SK-N-SH treated with all-trans-retinoic acid at 6 μM for 48 hours (cell line): ENCODE measurements at regions not wholly inside any gene's neighbourhood (a gene's known extent, or its start where the extent isn't known, plus 50 kb on each side); places are given as distances from the start of the nearest gene placed in this dataset.

ENCODE experiments used
- ATAC-seq: fragments of 200-7000 bp; cut with Tn5 transposase; 3 replicates; pipeline ENCODE4 v1.9.1; 2020; ENCODE audit warnings: mild to moderate bottlenecking, moderate library complexity
- ARNTL ChIP-seq: fragments of 450-650 bp; formaldehyde crosslinking; IDR thresholded peaks from 2 replicates; pipeline ENCODE4 v1.5.0; 2020; ENCODE audit warnings: low read depth, mild to moderate bottlenecking, moderate library complexity, borderline replicate concordance
- BACH2 ChIP-seq: fragments of 250-450 bp; sonication (Bioruptor Pico); IDR thresholded peaks from 2 replicates; pipeline ENCODE4 v1.9.0; 2021; ENCODE audit warnings: mild to moderate bottlenecking, borderline replicate concordance
- CSDC2 ChIP-seq: fragments of 250-450 bp; sonication (Bioruptor Pico); IDR thresholded peaks from 2 replicates; pipeline ENCODE4 v1.5.0; 2020; ENCODE audit warnings: mild to moderate bottlenecking, moderate library complexity
- ESRRG ChIP-seq: fragments of 250-450 bp; sonication (Bioruptor Pico); IDR thresholded peaks from 2 replicates; pipeline ENCODE4 v1.6.1; 2021; ENCODE audit warnings: mild to moderate bottlenecking
- POU6F1 ChIP-seq: fragments of 250-450 bp; sonication (Bioruptor Pico); IDR thresholded peaks from 2 replicates; pipeline ENCODE4 v1.8.0; 2021; ENCODE audit warnings: low read depth, mild to moderate bottlenecking, moderate library complexity, borderline replicate concordance
- PPARA ChIP-seq: fragments of 250-450 bp; sonication (Bioruptor Pico); IDR thresholded peaks from 2 replicates; pipeline ENCODE4 v1.5.0; 2020; ENCODE audit warnings: mild to moderate bottlenecking, borderline replicate concordance
- RARB ChIP-seq: fragments of 250-450 bp; sonication (Bioruptor Pico); IDR thresholded peaks from 2 replicates; pipeline ENCODE4 v1.8.0; 2021; ENCODE audit warnings: mild to moderate bottlenecking, moderate library complexity
- TCF4 ChIP-seq: fragments of 250-450 bp; sonication (Bioruptor Pico); IDR thresholded peaks from 2 replicates; pipeline ENCODE4 v1.8.0; 2021; ENCODE audit warnings: mild to moderate bottlenecking, moderate library complexity, borderline replicate concordance
- ZC3H10 ChIP-seq: fragments of 250-450 bp; sonication (Bioruptor Pico); IDR thresholded peaks from 2 replicates; pipeline ENCODE4 v1.5.1; 2021; ENCODE audit warnings: mild to moderate bottlenecking, moderate library complexity
- ZFP3 ChIP-seq: fragments of 250-450 bp; sonication (Bioruptor Pico); IDR thresholded peaks from 2 replicates; pipeline ENCODE4 v1.5.0; 2020; ENCODE audit warnings: mild to moderate bottlenecking, moderate library complexity
- ZFP30 ChIP-seq: fragments of 450-650 bp; formaldehyde crosslinking; IDR thresholded peaks from 2 replicates; pipeline ENCODE4 v1.5.0; 2022; ENCODE audit warnings: mild to moderate bottlenecking, moderate library complexity
- ZNF565 ChIP-seq: fragments of 450-650 bp; formaldehyde crosslinking; conservative IDR thresholded peaks from 2 replicates; pipeline ENCODE4 v1.5.0; 2020; ENCODE audit warnings: low read depth, mild to moderate bottlenecking, moderate library complexity
- ZNF70 ChIP-seq: fragments of 450-650 bp; formaldehyde crosslinking; IDR thresholded peaks from 2 replicates; pipeline ENCODE4 v1.5.0; 2020; ENCODE audit warnings: mild to moderate bottlenecking, moderate library complexity
- ZNF8 ChIP-seq: fragments of 450-650 bp; formaldehyde crosslinking; IDR thresholded peaks from 2 replicates; pipeline ENCODE4 v1.5.0; 2020; ENCODE audit warnings: mild to moderate bottlenecking, moderate library complexity
- TF ChIP-seq, protein P1 (sequence below): fragments of 250-450 bp; sonication (Bioruptor Pico); IDR thresholded peaks from 2 replicates; pipeline ENCODE4 v1.5.1; 2020; ENCODE audit warnings: low read depth, mild to moderate bottlenecking, moderate library complexity
- TF ChIP-seq, protein P2 (sequence below): fragments of 250-450 bp; sonication (Bioruptor Pico); IDR thresholded peaks from 2 replicates; pipeline ENCODE4 v1.8.0; 2020; ENCODE audit warnings: mild to moderate bottlenecking, moderate library complexity, borderline replicate concordance

GRCh38 chr2:66191311-66191710, 243.6 kb upstream of the MEIS1 start:
- TF ChIP-seq, protein P1, sequence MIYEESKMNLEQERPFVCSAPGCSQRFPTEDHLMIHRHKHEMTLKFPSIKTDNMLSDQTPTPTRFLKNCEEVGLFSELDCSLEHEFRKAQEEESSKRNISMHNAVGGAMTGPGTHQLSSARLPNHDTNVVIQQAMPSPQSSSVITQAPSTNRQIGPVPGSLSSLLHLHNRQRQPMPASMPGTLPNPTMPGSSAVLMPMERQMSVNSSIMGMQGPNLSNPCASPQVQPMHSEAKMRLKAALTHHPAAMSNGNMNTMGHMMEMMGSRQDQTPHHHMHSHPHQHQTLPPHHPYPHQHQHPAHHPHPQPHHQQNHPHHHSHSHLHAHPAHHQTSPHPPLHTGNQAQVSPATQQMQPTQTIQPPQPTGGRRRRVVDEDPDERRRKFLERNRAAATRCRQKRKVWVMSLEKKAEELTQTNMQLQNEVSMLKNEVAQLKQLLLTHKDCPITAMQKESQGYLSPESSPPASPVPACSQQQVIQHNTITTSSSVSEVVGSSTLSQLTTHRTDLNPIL (CRISPR knock-in tag), result no peak
- no peak for ATAC-seq

- ATAC-seq, result no peak
- TF ChIP-seq TCF4 (CRISPR knock-in tag) (no peak), ZFP30 (CRISPR knock-in tag) (no peak), CSDC2 (CRISPR knock-in tag) (no peak), POU6F1 (CRISPR knock-in tag) (no peak), BACH2 (no peak), RARB (CRISPR knock-in tag) (no peak)
- TF ChIP-seq, protein P2, sequence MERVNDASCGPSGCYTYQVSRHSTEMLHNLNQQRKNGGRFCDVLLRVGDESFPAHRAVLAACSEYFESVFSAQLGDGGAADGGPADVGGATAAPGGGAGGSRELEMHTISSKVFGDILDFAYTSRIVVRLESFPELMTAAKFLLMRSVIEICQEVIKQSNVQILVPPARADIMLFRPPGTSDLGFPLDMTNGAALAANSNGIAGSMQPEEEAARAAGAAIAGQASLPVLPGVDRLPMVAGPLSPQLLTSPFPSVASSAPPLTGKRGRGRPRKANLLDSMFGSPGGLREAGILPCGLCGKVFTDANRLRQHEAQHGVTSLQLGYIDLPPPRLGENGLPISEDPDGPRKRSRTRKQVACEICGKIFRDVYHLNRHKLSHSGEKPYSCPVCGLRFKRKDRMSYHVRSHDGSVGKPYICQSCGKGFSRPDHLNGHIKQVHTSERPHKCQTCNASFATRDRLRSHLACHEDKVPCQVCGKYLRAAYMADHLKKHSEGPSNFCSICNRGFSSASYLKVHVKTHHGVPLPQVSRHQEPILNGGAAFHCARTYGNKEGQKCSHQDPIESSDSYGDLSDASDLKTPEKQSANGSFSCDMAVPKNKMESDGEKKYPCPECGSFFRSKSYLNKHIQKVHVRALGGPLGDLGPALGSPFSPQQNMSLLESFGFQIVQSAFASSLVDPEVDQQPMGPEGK (CRISPR knock-in tag), result no peak
- TF ChIP-seq, protein P1 (CRISPR knock-in tag), result no peak
Measured at GRCh38 chr2:66189553-66189952, 245.4 kb upstream of the MEIS1 start.

- TF ChIP-seq CSDC2 (CRISPR knock-in tag) (no peak), ZFP30 (CRISPR knock-in tag) (no peak), ESRRG (CRISPR knock-in tag) (no peak), ZNF70 (no peak), RARB (CRISPR knock-in tag) (no peak), ZFP3 (CRISPR knock-in tag) (no peak), ZNF8 (CRISPR knock-in tag) (no peak), ZC3H10 (no peak), POU6F1 (CRISPR knock-in tag) (no peak), ARNTL (CRISPR knock-in tag) (no peak), BACH2 (no peak), TCF4 (CRISPR knock-in tag) (no peak)
- TF ChIP-seq, protein P2 (CRISPR knock-in tag), result no peak
- TF ChIP-seq, protein P1 (CRISPR knock-in tag), result no peak
- no peak for ATAC-seq
Measured at GRCh38 chr2:66186537-66186936, 248.4 kb upstream of the MEIS1 start.

- ATAC-seq, result no peak
- no peak for TF ChIP-seq ARNTL (CRISPR knock-in tag)
- no peak for TF ChIP-seq ZFP30 (CRISPR knock-in tag)
- TF ChIP-seq TCF4 (CRISPR knock-in tag), result no peak
- TF ChIP-seq, protein P1 (CRISPR knock-in tag), result no peak
- no peak for TF ChIP-seq ZNF8 (CRISPR knock-in tag)
- TF ChIP-seq ZFP3 (CRISPR knock-in tag), result no peak
- no peak for TF ChIP-seq POU6F1 (CRISPR knock-in tag)
- TF ChIP-seq RARB (CRISPR knock-in tag), result no peak
- TF ChIP-seq ZNF565 (CRISPR knock-in tag), result no peak
- TF ChIP-seq PPARA (CRISPR knock-in tag), result no peak
- no peak for TF ChIP-seq ZNF70
- TF ChIP-seq ZC3H10, result no peak
- no peak for TF ChIP-seq ESRRG (CRISPR knock-in tag)
Measured at GRCh38 chr2:66185497-66186054, 249.3 kb upstream of the MEIS1 start.
